ENCODE measurements at regions not wholly inside any gene's neighbourhood (a gene's known extent, or its start where the extent isn't known, plus 50 kb on each side); places are given as distances from the start of the nearest gene placed in this dataset.

DNA sequence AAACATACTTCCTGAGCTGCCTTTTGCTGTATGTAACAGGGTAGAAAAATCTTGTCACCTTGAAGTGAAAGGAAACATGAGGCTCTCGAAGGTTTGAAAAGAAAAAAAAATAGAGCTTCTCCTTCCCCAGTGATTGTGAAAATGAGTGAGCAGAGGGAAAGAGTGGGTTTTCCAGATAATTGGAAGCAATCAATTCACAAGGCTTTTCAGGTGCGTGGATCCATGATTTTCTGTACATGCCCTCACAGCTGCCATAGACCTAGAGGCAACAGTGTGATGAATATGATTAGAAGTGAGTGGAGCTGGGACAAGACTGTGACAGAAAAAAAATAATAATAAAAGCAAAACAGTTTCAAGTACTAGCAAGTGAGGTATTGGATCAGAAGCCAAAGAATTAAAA, 1422.5 kb upstream of the CDH6 start:
- Histone ChIP-seq H3K27ac (no peak overlapping the region), H3K9me3 (no peaks in the 10 kb centered on the region), H3K4me1 (no peaks in the 10 kb centered on the region), H3K4me3 (no peak overlapping the region), H3K27me3 (no peaks in the 10 kb centered on the region), H3K36me3 (no peaks in the 10 kb centered on the region)
- no peak for DNase-seq (ENCODE audit: extremely low spot score in 2 of 2)
- intact Hi-C loops (cut with DNase I): no loop called here
- TF ChIP-seq POLR2AphosphoS5 (IDR thresholded peaks at IDR 0.05; ENCODE audit: insufficient read depth in 1 of 2, low read depth in 1 of 2) (no peak), POLR2A (IDR thresholded peaks at IDR 0.05) (no peak)
- TF ChIP-seq, protein P1, sequence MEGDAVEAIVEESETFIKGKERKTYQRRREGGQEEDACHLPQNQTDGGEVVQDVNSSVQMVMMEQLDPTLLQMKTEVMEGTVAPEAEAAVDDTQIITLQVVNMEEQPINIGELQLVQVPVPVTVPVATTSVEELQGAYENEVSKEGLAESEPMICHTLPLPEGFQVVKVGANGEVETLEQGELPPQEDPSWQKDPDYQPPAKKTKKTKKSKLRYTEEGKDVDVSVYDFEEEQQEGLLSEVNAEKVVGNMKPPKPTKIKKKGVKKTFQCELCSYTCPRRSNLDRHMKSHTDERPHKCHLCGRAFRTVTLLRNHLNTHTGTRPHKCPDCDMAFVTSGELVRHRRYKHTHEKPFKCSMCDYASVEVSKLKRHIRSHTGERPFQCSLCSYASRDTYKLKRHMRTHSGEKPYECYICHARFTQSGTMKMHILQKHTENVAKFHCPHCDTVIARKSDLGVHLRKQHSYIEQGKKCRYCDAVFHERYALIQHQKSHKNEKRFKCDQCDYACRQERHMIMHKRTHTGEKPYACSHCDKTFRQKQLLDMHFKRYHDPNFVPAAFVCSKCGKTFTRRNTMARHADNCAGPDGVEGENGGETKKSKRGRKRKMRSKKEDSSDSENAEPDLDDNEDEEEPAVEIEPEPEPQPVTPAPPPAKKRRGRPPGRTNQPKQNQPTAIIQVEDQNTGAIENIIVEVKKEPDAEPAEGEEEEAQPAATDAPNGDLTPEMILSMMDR (IDR thresholded peaks at IDR 0.05): no peak

DNA sequence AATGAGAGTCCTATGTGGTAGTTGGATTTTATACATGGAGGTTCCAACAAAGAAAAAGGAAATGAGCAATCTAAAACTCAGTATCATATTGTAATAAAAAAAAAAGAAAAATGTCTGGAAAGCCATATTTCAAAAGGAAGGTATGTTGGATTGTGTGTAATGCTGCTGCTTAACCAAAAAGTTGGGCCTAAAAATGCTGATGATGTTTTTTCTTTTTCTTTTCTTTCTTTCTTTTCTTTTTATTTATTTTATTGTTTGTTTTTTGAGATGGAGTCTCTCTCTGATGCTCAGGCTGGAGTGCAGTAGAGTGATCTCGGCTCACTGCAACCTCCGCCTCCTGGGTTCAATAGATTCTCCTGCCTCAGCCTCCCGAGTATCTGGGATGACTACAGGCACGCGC, 1424.0 kb upstream of the CDH6 start:
- Histone ChIP-seq H3K4me3 (no peak overlapping the region), H3K9me3 (no peaks in the 10 kb centered on the region), H3K27ac (no peak overlapping the region), H3K36me3 (no peaks in the 10 kb centered on the region), H3K27me3 (no peaks in the 10 kb centered on the region), H3K4me1 (no peaks in the 10 kb centered on the region)
- TF ChIP-seq, protein P1 (IDR thresholded peaks at IDR 0.05): no peak
- TF ChIP-seq POLR2AphosphoS5 (IDR thresholded peaks at IDR 0.05; ENCODE audit: insufficient read depth in 1 of 2, low read depth in 1 of 2) (no peak), POLR2A (IDR thresholded peaks at IDR 0.05) (no peak)
- DNase-seq (ENCODE audit: extremely low spot score in 2 of 2): no peak
- intact Hi-C loops (cut with DNase I): no loop called here

DNA sequence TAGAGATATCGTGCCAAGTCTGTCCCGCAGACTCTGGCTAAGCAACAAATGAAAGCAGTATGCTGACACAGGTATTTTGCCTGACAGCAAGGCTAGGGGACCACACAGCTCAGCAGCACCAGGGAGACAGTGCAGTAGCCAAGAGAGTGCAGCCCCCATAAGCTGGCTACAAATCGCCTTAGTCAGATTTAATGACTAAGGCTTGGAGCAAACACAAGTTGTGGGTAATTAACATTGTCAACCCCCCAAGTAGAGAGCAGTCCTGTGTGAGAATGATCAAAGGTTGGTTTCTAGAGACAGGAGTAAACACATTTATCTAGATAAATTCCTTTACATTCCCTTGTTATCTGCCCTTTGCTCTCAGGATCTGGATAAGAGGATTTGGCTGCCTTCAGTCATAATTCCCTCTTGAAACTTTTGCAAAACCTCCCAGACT, 1434.5 kb upstream of the CDH6 start:
- no peak for DNase-seq (ENCODE audit: extremely low spot score in 2 of 2)
- Histone ChIP-seq H3K4me1 (no peaks in the 10 kb centered on the region), H3K4me3 (no peak overlapping the region), H3K36me3 (no peaks in the 10 kb centered on the region), H3K27ac (no peak overlapping the region), H3K9me3 (no peaks in the 10 kb centered on the region), H3K27me3 (no peaks in the 10 kb centered on the region)
- TF ChIP-seq POLR2AphosphoS5 (IDR thresholded peaks at IDR 0.05; ENCODE audit: insufficient read depth in 1 of 2, low read depth in 1 of 2) (no peak), POLR2A (IDR thresholded peaks at IDR 0.05) (no peak)
- TF ChIP-seq, protein P1 (IDR thresholded peaks at IDR 0.05): no peak
- intact Hi-C loops (cut with DNase I): no loop called here

DNA sequence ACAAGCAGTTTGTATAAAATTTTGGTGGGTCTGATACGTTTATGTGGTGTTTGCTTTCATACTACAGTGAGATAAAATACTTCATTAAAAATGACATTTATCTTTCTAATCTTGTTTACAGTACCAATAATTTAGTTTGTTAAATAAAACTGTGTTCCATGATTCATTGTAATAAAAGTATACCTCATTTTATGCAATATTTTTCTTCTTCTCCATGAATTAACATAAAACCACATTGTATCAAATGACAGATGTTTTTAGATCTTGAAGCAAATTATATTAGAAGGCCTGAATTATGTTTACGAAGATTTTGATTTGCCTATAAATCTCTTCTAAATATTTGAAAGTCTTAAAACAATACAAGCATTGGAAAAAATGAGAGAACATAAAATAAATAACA, 1443.0 kb upstream of the CDH6 start:
- Histone ChIP-seq H3K4me1 (no peaks in the 10 kb centered on the region), H3K36me3 (no peaks in the 10 kb centered on the region), H3K9me3 (no peaks in the 10 kb centered on the region), H3K27me3 (no peaks in the 10 kb centered on the region), H3K27ac (no peak overlapping the region), H3K4me3 (no peak overlapping the region)
- no peak for TF ChIP-seq POLR2A (IDR thresholded peaks at IDR 0.05)
- TF ChIP-seq, protein P1 (IDR thresholded peaks at IDR 0.05): no peak
- no peak for TF ChIP-seq POLR2AphosphoS5 (IDR thresholded peaks at IDR 0.05; ENCODE audit: insufficient read depth in 1 of 2, low read depth in 1 of 2)
- no peak for DNase-seq (ENCODE audit: extremely low spot score in 2 of 2)
- intact Hi-C loops (cut with DNase I): no loop called here

DNA sequence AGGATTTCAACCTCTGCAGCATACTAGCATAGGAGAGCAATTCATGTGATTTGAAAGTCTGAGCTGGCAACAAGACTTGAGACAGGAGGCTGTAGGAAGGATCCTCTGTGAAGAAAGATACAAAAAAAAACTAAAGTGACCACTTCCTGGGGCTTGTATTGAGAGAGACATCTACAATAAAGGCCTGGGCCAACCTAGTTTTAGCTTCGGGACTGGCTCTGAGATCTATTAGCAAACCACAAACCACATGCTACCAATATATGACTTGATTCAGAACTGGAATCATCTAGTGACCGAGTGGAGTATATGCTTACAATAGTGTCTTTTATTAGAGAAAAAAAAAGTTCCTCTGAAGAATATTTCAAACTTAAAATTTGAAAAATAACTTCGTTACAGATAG, 1448.9 kb upstream of the CDH6 start:
- Histone ChIP-seq H3K4me1 (no peaks in the 10 kb centered on the region), H3K27me3 (no peaks in the 10 kb centered on the region), H3K9me3 (no peaks in the 10 kb centered on the region), H3K36me3 (no peaks in the 10 kb centered on the region), H3K4me3 (no peak overlapping the region), H3K27ac (no peak overlapping the region)
- intact Hi-C loops (cut with DNase I): no loop called here
- DNase-seq (ENCODE audit: extremely low spot score in 2 of 2): no peak
- TF ChIP-seq, protein P1 (IDR thresholded peaks at IDR 0.05): no peak
- TF ChIP-seq POLR2AphosphoS5 (IDR thresholded peaks at IDR 0.05; ENCODE audit: insufficient read depth in 1 of 2, low read depth in 1 of 2): no peak
- TF ChIP-seq POLR2A (IDR thresholded peaks at IDR 0.05): no peak
